ENCODE measurements at regions not wholly inside any gene's neighbourhood (a gene's known extent, or its start where the extent isn't known, plus 50 kb on each side); places are given as distances from the start of the nearest gene placed in this dataset.

- TF ChIP-seq CEBPB (IDR thresholded peaks at IDR 0.05; ENCODE audit: low read depth) (no peak), TCF7L2 (IDR thresholded peaks at IDR 0.05; ENCODE audit: borderline replicate concordance, extremely low read depth, insufficient read depth, insufficient read length) (no peak), JUND (IDR thresholded peaks at IDR 0.05) (no peak), SRF (IDR thresholded peaks at IDR 0.05; ENCODE audit: low read depth) (no peak), EZH2phosphoT487 (IDR thresholded peaks at IDR 0.05; ENCODE audit: borderline replicate concordance) (no peak), POLR2A (IDR thresholded peaks at IDR 0.05; ENCODE audit: borderline replicate concordance, extremely low read depth, insufficient read depth, insufficient read length) (no peak), ZNF274 (IDR thresholded peaks at IDR 0.05; ENCODE audit: low read depth, low read length) (no peak), SIN3A (IDR thresholded peaks at IDR 0.05; ENCODE audit: low read depth) (no peak), SP1 (IDR thresholded peaks at IDR 0.05; ENCODE audit: low read depth) (no peak), CBX3 (IDR thresholded peaks at IDR 0.05; ENCODE audit: low read depth) (no peak), ZBTB33 (IDR thresholded peaks at IDR 0.05; ENCODE audit: extremely low read depth, insufficient replicate concordance, low read length) (no peak), FOSL1 (IDR thresholded peaks at IDR 0.05; ENCODE audit: low read depth) (no peak), POLR2AphosphoS5 (IDR thresholded peaks at IDR 0.05; ENCODE audit: low read depth, low read length) (no peak), YY1 (IDR thresholded peaks at IDR 0.05; ENCODE audit: extremely low read depth, insufficient replicate concordance, low read depth, low read length) (no peak), EGR1 (IDR thresholded peaks at IDR 0.05; ENCODE audit: low read depth) (no peak)
- TF ChIP-seq, protein P1, sequence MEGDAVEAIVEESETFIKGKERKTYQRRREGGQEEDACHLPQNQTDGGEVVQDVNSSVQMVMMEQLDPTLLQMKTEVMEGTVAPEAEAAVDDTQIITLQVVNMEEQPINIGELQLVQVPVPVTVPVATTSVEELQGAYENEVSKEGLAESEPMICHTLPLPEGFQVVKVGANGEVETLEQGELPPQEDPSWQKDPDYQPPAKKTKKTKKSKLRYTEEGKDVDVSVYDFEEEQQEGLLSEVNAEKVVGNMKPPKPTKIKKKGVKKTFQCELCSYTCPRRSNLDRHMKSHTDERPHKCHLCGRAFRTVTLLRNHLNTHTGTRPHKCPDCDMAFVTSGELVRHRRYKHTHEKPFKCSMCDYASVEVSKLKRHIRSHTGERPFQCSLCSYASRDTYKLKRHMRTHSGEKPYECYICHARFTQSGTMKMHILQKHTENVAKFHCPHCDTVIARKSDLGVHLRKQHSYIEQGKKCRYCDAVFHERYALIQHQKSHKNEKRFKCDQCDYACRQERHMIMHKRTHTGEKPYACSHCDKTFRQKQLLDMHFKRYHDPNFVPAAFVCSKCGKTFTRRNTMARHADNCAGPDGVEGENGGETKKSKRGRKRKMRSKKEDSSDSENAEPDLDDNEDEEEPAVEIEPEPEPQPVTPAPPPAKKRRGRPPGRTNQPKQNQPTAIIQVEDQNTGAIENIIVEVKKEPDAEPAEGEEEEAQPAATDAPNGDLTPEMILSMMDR (IDR thresholded peaks at IDR 0.05 in 2 of 3, conservative IDR thresholded peaks at IDR 0.05 in 1 of 3; ENCODE audit: borderline replicate concordance in 1 of 3, insufficient read depth in 1 of 3, low read depth in 2 of 3, low read length in 2 of 3), result no peak
- TF ChIP-seq, protein P2, sequence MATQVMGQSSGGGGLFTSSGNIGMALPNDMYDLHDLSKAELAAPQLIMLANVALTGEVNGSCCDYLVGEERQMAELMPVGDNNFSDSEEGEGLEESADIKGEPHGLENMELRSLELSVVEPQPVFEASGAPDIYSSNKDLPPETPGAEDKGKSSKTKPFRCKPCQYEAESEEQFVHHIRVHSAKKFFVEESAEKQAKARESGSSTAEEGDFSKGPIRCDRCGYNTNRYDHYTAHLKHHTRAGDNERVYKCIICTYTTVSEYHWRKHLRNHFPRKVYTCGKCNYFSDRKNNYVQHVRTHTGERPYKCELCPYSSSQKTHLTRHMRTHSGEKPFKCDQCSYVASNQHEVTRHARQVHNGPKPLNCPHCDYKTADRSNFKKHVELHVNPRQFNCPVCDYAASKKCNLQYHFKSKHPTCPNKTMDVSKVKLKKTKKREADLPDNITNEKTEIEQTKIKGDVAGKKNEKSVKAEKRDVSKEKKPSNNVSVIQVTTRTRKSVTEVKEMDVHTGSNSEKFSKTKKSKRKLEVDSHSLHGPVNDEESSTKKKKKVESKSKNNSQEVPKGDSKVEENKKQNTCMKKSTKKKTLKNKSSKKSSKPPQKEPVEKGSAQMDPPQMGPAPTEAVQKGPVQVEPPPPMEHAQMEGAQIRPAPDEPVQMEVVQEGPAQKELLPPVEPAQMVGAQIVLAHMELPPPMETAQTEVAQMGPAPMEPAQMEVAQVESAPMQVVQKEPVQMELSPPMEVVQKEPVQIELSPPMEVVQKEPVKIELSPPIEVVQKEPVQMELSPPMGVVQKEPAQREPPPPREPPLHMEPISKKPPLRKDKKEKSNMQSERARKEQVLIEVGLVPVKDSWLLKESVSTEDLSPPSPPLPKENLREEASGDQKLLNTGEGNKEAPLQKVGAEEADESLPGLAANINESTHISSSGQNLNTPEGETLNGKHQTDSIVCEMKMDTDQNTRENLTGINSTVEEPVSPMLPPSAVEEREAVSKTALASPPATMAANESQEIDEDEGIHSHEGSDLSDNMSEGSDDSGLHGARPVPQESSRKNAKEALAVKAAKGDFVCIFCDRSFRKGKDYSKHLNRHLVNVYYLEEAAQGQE (IDR thresholded peaks at IDR 0.05; ENCODE audit: low read depth), result no peak
- H3K4me1 ChIP-seq (ENCODE audit: control insufficient read depth in 1 of 2, insufficient read depth in 2 of 2, low read length in 2 of 2), result peaks cover 7 to 26% of the 10 kb centered on the region in 2 experiments; a peak in 3 of 4 replicates
- no peak overlapping the region for H3K9ac ChIP-seq (ENCODE audit: low read length)
- no peak overlapping the region for H3K4me3 ChIP-seq (replicated peaks in 1 of 2; ENCODE audit: low read depth in 1 of 2, low read length in 2 of 2)
- ATAC-seq (no peak), DNase-seq (ENCODE audit: low read depth, low spot score) (no peak)
- no peaks in the 10 kb centered on the region; the same call in 1 of the 2 replicates for H3K27me3 ChIP-seq (ENCODE audit: insufficient read depth, low read length)
- BruUV-seq (replicated peaks), result no TSS peak
- no peaks in the 10 kb centered on the region for H3K9me2 ChIP-seq (ENCODE audit: insufficient read depth)
- H3K4me2 ChIP-seq (ENCODE audit: low read length), result no peak overlapping the region; the same call in 1 of the 2 replicates
- POLR2A ChIA-PET, result no interaction called here
- no peak overlapping the region for H3K27ac ChIP-seq (ENCODE audit: low read depth, low read length)
- no peaks in the 10 kb centered on the region for H3K9me3 ChIP-seq (ENCODE audit: control insufficient read depth in 1 of 2, insufficient read depth in 1 of 2, low read depth in 1 of 2, low read length in 2 of 2)
- H3K79me2 ChIP-seq (ENCODE audit: insufficient read depth, low read length), result no peaks in the 10 kb centered on the region
- CTCF ChIA-PET, result no interaction called here
- H3K36me3 ChIP-seq (ENCODE audit: control insufficient read depth in 1 of 2, insufficient read depth in 2 of 2, low read length in 2 of 2), result no peaks in the 10 kb centered on the region
- no peaks in the 10 kb centered on the region for H4K20me1 ChIP-seq (ENCODE audit: insufficient read depth)
- intact Hi-C loops (cut with micrococcal nuclease), result no loop called here
- peak overlapping the region; percentile 91 for H2AFZ ChIP-seq (ENCODE audit: low read depth, low read length, poor library complexity, severe bottlenecking)
- RAD21 ChIA-PET (ENCODE audit: low non-redundant PET in 1 of 2, low total read pairs in 2 of 2, uncharacterized antibody in 2 of 2, unreplicated experiment in 2 of 2), result no interaction called here
Measured at GRCh38 chr10:50993771-50994251, 80.5 kb upstream of the PRKG1 start.
